Sciatic nerve (tissue), 2 donors: ENCODE measurements at regions not wholly inside any gene's neighbourhood (a gene's known extent, or its start where the extent isn't known, plus 50 kb on each side); places are given as distances from the start of the nearest gene placed in this dataset.
"Not testable (repeated sequence)": the region's sequence is repeated elsewhere in the genome, so short reads cannot be mapped to it uniquely, and the experiment has no call there.

Experiments used
- ATAC-seq: fragments of 200-7000 bp; cut with Tn5 transposase; one replicate; pipeline ENCODE4 v1.9.1; 2020; ENCODE audit warnings: mild to moderate bottlenecking, moderate library complexity
- DNase-seq: peaks from one replicate; pipeline ENCODE4 v3.0.0-alpha.2; 2020; ENCODE audit warnings: low spot score
- intact Hi-C: fragments of 100-400 bp; cut with DNase I; formaldehyde crosslinking; loops from one replicate; pipeline ENCODE4 v1.14.2; 2022
- donor health status: DM: no; HTN: no; CAD: no.
- donor health status: DM: no; HTN: no; CAD: no.

- intact Hi-C loops, result no loop called here
- ATAC-seq (no peak), DNase-seq (no peak)
Observed at GRCh38 chr10:108352771-108353170, 1188.3 kb upstream of the SORCS1 start.

- DNase-seq, result no peak
- ATAC-seq, result no peak
- intact Hi-C loops, result no loop called here
Observed at GRCh38 chr10:108348215-108348614, 1183.7 kb upstream of the SORCS1 start.

GRCh38 chr10:108346066-108346465 lies 1181.6 kb upstream of the SORCS1 start:
- ATAC-seq, result no peak
- no peak for DNase-seq
- intact Hi-C loops, result no loop called here

DNA sequence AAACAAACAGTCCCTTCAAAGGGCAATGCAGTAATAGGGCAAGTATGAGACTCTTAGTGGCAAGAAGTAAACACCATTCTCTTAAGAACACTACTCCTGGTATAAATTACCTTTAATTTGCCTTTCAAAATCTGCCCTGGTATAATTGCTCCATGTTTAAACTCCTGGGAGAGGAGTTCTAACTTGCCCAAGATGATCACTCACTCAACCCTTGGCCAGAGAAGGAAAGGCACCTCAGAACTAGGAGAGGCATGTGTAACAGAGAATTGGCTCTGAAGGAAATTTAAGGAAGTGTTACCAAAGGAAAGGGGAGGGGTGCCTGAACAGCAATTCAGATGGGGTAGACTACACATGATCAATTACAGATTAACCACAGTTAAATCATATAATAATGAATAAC lies 1173.6 kb upstream of the SORCS1 start:
- DNase-seq (no peak), ATAC-seq (no peak)
- intact Hi-C loops, result no loop called here

DNA sequence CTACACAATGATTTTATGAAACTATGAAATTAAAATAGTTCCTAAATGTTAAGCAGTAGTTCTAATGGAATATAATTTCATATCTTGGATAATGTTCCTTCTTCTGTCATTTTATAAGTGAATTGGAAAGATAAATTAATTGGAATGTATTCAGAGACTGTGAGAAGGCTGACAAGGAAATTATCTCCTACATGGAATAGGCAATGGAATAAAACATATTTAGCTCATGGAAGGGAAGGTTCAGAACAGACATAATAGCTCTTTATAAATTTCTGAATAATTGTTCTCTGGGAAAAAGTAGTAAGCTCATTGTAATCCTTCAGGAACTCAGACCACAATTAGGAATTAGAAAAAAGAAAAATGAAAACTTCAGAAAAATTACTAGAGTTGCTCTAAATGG lies 1172.3 kb upstream of the SORCS1 start:
- intact Hi-C loops, result no loop called here
- ATAC-seq (no peak), DNase-seq (no peak)

GRCh38 chr10:108327706-108328105 lies 1163.2 kb upstream of the SORCS1 start:
- DNase-seq (no peak), ATAC-seq (no peak)
- intact Hi-C loops, result no loop called here

DNA sequence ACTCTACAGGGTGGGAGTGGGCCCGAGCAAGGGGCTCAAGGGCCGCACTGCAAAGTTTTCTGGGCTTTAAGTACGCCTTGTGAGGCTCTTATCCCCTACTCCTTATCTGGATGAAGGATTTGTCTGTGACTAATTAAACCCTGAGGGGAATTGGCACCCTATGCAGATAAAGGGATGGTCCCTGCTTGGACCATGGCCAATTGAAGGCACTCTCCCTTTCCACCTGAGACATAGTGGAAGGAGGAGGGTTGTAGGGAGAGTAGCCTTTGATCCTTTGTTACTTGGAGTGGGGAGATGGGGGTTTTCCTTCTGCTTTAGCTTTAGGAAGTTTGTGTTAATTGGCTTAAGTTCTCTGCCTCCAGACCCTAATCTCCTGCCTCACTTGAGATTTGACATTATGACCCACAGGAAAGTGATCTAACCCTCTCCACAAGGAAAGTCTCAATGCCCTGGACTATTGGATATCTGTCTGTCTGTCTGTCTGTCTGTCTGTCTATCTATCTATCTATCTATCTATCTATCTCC lies 1158.8 kb upstream of the SORCS1 start:
- intact Hi-C loops, result no loop called here
- DNase-seq (no peak), ATAC-seq (no peak)

DNA sequence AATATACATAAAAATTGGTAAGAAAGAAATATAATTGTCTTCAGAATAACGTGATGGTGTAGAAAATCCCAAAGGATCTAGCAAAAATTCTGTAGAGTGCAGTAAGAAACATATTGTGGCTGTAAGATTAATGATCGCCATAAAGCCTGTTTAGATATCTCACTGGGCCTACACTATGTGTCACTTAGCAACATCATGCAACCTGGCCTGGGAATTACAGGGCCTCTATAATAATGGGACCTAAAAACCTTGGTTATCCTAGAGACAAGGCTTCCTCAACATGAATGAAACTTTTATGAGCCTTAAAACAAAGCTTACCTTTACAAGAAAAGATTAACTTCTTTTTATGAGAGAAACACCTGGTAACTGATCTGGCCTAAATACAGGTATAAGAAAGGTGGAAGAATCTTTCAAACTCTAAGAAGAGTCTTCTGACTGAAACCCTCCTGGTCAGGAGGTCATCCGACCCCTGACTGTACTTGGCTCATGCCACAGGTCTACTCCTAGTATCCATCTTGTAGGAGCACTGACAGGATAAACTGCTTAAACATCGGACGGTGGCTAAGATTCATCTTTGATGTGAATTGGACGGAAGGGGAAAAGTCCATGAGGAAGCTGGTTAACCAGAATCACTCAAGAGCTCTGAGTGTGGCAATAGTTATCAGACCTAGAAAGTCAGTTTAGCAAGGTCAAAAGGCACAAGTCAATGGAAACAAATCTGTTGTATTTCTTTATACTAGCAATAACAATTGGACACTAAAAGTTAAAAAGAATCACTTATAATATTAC lies 1155.1 kb upstream of the SORCS1 start:
- no peak for DNase-seq
- no peak for ATAC-seq
- intact Hi-C loops, result no loop called here

- DNase-seq, ATAC-seq, intact Hi-C loops: not testable (repeated sequence)
Observed at GRCh38 chr10:108315636-108316035, 1151.1 kb upstream of the SORCS1 start.

GRCh38 chr10:108307925-108308312 lies 1143.4 kb upstream of the SORCS1 start:
- ATAC-seq (no peak), DNase-seq (no peak)
- intact Hi-C loops, result no loop called here

GRCh38 chr10:108307250-108307924 lies 1142.9 kb upstream of the SORCS1 start:
- no peak for DNase-seq
- intact Hi-C loops, result no loop called here
- ATAC-seq, result no peak

DNA sequence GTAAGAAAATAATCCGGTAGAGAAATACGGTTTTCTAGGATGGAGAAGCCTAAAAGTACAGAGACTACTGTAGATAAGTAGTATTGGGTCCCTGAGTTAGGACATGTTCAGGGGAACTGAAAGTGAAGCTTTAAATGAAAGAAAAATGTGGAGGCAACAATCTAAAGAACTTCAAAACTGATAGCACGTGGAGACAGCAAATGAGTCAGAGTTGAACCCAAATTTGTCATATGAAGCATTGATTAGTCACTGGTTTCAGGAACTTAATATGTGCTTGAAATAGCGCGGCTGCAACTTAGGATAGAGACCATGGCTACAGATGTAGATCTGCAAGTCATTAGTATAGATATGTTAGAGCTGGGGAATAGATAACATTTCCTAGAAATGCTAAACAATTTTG lies 1138.6 kb upstream of the SORCS1 start:
- intact Hi-C loops, result no loop called here
- DNase-seq (no peak), ATAC-seq (no peak)

DNA sequence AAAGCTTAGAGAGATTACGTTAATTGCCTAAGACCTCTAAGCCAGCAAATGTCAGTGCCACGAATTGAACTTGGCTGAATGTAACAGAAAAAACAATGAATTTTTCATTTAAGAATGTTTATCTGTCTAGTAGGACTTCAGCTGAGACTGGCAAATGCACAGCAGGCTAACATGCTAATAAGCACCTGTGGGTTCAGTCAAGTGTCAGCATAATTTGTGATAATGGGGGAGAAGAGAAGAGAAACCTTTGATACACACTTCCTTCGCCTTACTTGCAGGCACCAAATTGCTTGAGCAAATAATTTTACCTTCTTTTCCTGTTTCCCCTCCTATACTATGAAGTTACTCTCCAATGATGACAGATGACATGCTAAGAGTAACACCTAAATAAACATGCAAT lies 1136.5 kb upstream of the SORCS1 start:
- intact Hi-C loops, result no loop called here
- DNase-seq, result no peak
- no peak for ATAC-seq

DNA sequence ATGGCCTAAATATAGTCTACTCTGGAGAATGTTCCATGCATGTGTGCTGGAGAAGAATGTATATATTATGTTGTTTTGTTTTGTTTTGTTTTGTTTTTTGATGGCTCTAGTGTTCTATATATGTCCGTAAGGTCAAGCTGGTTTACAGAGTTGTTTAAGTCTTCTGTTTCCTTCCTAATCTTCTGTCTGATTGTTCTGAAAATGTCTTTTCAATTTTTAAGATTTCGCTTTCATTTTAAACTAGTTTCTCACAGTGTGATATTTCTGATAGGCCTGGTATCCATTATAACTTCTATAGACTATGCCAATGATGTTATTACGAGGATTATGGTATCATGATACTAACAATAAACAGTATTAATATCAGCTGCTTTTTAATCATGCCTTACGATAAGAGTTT lies 1126.3 kb upstream of the SORCS1 start:
- ATAC-seq, result no peak
- intact Hi-C loops, result no loop called here
- no peak for DNase-seq

GRCh38 chr10:108275895-108276685 lies 1111.6 kb upstream of the SORCS1 start:
- no peak for ATAC-seq
- intact Hi-C loops, result no loop called here
- no peak for DNase-seq

DNA sequence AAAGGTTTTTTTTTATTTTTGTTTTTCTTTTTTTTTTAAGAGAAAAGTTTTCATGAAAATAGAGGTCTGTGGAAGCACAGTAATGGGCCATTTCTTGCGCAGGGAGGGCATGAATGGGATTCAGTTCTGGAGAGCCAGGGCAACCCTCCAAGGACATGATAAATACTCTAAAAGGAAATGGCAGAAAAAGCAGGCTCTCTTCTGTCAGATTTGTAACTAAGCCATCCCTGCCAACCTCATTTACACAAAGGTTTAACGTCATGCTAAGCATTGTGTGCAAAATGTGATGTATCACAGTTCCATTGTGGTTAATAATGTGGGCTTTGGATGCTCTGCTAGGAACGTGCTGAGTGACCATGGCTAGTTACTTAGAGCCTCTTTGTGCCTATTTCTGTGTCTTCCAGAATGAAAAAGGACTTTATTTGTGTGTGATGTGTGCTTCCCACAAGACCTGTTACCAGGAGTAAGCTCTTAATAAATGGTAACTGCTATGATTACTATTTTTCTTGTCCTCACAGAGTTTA lies 1095.9 kb upstream of the SORCS1 start:
- no peak for ATAC-seq
- intact Hi-C loops, result no loop called here
- DNase-seq, result no peak

DNA sequence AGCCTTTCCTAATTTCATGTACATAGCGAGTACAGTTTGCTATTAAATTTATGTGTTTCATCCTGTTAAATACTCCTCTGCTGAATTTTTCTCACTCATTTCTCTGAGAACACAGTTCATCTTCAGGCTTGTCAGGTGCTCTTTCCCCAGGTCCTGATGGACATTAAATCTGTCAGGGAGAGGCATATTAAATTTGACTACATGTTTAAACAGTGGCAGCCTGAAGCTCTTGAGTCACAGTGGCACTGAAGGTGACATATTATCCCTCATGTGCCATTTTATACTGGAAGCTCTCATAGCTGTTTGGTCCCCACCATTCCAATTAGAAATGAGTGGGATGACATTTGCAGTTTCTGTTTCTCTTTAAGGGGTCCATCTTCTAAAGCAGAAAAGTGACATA lies 1089.6 kb upstream of the SORCS1 start:
- intact Hi-C loops, result no loop called here
- DNase-seq (no peak), ATAC-seq (no peak)

DNA sequence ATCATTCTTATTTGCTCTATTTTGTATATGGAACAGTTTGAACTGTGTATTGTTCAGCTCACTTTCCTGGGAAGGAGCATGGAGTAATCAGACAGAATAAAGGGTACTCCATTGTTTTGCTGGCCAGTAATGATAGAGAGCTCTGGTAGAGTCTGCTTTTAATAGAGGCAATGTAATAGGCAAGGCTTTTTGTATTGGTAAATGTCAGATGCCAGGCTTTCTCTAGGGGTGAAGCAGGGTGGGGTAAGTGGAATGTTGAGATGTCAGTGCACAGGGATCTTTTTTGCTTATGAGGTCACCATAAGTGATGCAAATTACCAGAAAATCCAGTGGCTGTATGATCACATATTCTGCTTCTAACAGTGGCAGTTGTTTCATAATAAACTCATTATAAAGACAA lies 1088.3 kb upstream of the SORCS1 start:
- intact Hi-C loops, result no loop called here
- ATAC-seq (no peak), DNase-seq (no peak)

DNA sequence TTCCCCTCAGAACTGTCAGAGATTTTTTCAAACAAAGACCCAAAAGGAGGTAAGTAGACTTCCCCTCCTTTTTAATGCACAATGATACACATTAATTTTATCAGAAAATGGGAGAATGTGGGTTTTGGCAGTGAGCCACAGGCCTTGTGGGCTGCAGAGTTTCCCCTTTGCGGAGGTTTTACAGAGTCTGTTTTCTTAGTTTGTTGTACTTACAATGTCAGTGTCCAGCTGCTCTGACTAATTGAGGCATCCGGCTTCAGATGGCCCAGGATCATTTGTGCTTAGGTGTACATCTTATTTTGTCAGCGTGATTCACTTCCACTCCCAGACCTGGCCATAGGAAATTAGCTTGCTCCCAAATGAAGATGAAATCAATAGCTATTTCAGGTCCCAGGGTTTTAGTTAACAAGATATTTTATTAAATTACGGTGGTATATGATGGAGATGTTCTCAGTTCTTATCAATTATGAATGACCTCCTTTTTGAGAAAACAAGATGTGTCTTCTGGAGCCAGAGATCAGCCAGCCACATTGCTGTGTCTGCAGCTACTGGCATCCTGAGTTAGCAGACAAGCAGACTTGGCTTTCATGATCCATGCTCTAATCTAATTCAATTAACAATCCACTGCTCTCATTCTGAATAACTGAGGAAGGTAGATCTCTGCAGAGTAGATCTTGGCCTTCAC lies 1086.6 kb upstream of the SORCS1 start:
- intact Hi-C loops, result no loop called here
- DNase-seq, result no peak
- ATAC-seq, result no peak
